ENCODE measurements at regions not wholly inside any gene's neighbourhood (a gene's known extent, or its start where the extent isn't known, plus 50 kb on each side); places are given as distances from the start of the nearest gene placed in this dataset.

- no peaks in the 10 kb centered on the region for H3K79me2 ChIP-seq (ENCODE audit: control insufficient read depth in 1 of 2, insufficient read depth in 2 of 2, low read length in 2 of 2)
- H2BK20ac ChIP-seq (ENCODE audit: low read length), result no peak overlapping the region
- no peak overlapping the region for H3K23ac ChIP-seq (ENCODE audit: insufficient read length)
- H2BK5ac ChIP-seq (ENCODE audit: low read depth, low read length), result no peak overlapping the region
- no peaks in the 10 kb centered on the region for H3K79me1 ChIP-seq (ENCODE audit: low read depth, low read length)
- H4K8ac ChIP-seq (ENCODE audit: extremely low read depth, insufficient read depth, low read length), result no peak overlapping the region
- no peaks in the 10 kb centered on the region for H3K9me3 ChIP-seq (ENCODE audit: insufficient read depth in 2 of 2, low read depth in 1 of 2, low read length in 1 of 2)
- no peak overlapping the region for H3K4me3 ChIP-seq (ENCODE audit: extremely low read depth in 1 of 4, insufficient read depth in 2 of 4, low read depth in 3 of 4, low read length in 4 of 4)
- DNase-seq (ENCODE audit: low read depth in 1 of 2, low spot score in 2 of 2), result no peak
- no peak overlapping the region for H4K5ac ChIP-seq (ENCODE audit: insufficient read length, low read depth, low read length)
- H3K23me2 ChIP-seq (ENCODE audit: low read depth, low read length), result no peaks in the 10 kb centered on the region
- no peak overlapping the region for H2BK120ac ChIP-seq (replicated peaks; ENCODE audit: low read depth, low read length)
- no peak overlapping the region for H3K4ac ChIP-seq (replicated peaks; ENCODE audit: insufficient read length, low read depth, low read length)
- no peak overlapping the region for H3K4me2 ChIP-seq (ENCODE audit: insufficient read depth in 1 of 2, low read depth in 2 of 2, low read length in 2 of 2)
- H3K27me3 ChIP-seq (replicated peaks in 1 of 4; ENCODE audit: control insufficient read depth in 3 of 4, extremely low read depth in 1 of 4, insufficient read depth in 3 of 4, low read length in 3 of 4), result no peaks in the 10 kb centered on the region
- no peaks in the 10 kb centered on the region for H3K36me3 ChIP-seq (ENCODE audit: control insufficient read depth in 2 of 4, insufficient read depth in 4 of 4, low read length in 3 of 4)
- no peak overlapping the region for H2BK12ac ChIP-seq (ENCODE audit: low read depth, low read length)
- no peak overlapping the region for H3K14ac ChIP-seq (ENCODE audit: insufficient read length)
- H3K4me1 ChIP-seq (replicated peaks in 1 of 4; ENCODE audit: control insufficient read depth in 3 of 4, insufficient read depth in 4 of 4, low read length in 3 of 4), result no peaks in the 10 kb centered on the region
- H3K18ac ChIP-seq (ENCODE audit: extremely low read depth, low read length), result no peak overlapping the region
- H4K20me1 ChIP-seq (replicated peaks in 1 of 2; ENCODE audit: control insufficient read depth in 1 of 2, insufficient read depth in 2 of 2, low read length in 2 of 2), result no peaks in the 10 kb centered on the region
- no peak overlapping the region for H3K56ac ChIP-seq (replicated peaks; ENCODE audit: insufficient read length, low read depth, low read length)
- H2BK15ac ChIP-seq (ENCODE audit: low read length), result no peak overlapping the region
- no peak overlapping the region for H2AFZ ChIP-seq (ENCODE audit: low read length)
- no peak overlapping the region for H3K27ac ChIP-seq (ENCODE audit: low read depth, low read length)
- WGBS, 2 experiments (ENCODE audit: extremely low coverage in 1 of 2, insufficient coverage in 1 of 2, insufficient read length in 1 of 2, insufficient replicate concordance in 2 of 2, low coverage in 1 of 2, low lambda C conversion rate in 2 of 2, missing lambda C conversion rate in 1 of 2), result 82% methylated on average over 1 of the region's 1 CpG; no CpG with 5 or more reads in 1 of the 2 experiments
- ChIA-PET CTCF (ENCODE audit: partially characterized antibody) (interaction anchor here (1.7 kb wide), 1 partner anchor 19 kb away, joined by 3 read pairs; no protein-coding TSS in a partner anchor), POLR2A (ENCODE audit: partially characterized antibody) (no interaction called here)
- no peak overlapping the region for H4K91ac ChIP-seq (replicated peaks; ENCODE audit: insufficient read length, low read length)
- FAIRE-seq, result no peak
- no peak overlapping the region for H3K9ac ChIP-seq (replicated peaks in 1 of 4; ENCODE audit: extremely low read depth in 1 of 4, low read depth in 3 of 4, low read length in 3 of 4)
- H2AK5ac ChIP-seq (ENCODE audit: low read depth, low read length), result no peak overlapping the region
- TF ChIP-seq RBBP5 (IDR thresholded peaks at IDR 0.05; ENCODE audit: borderline replicate concordance, low read depth, low read length) (no peak), KDM1A (IDR thresholded peaks at IDR 0.05; ENCODE audit: borderline replicate concordance, low read length) (no peak), USF2 (IDR thresholded peaks at IDR 0.05; ENCODE audit: low read length) (no peak), CHD1 (IDR thresholded peaks at IDR 0.05; ENCODE audit: low read depth, low read length) (no peak), E2F6 (IDR thresholded peaks at IDR 0.05) (no peak), SIX5 (IDR thresholded peaks at IDR 0.05; ENCODE audit: low read depth, low read length) (no peak), ATF2 (IDR thresholded peaks at IDR 0.05; ENCODE audit: low read length) (no peak)
These were observed 398.8 kb downstream of the FOXG1 start for GRCh38 chr14:29165431-29165830.
